Activated CD4-positive, alpha-beta T cell treated with anti-CD3 and anti-CD28 coated beads, Interleukin-2, amount 50 U/mL, for 4 hours (primary cell): ENCODE measurements at regions not wholly inside any gene's neighbourhood (a gene's known extent, or its start where the extent isn't known, plus 50 kb on each side); places are given as distances from the start of the nearest gene placed in this dataset.
"Not testable (repeated sequence)": the region's sequence is repeated elsewhere in the genome, so short reads cannot be mapped to it uniquely, and the experiment has no call there.

Experiments
- DNase-seq, 2 experiments: peaks; one replicate each; pipeline ENCODE4 v3.0.0-alpha.2; 2020

DNA sequence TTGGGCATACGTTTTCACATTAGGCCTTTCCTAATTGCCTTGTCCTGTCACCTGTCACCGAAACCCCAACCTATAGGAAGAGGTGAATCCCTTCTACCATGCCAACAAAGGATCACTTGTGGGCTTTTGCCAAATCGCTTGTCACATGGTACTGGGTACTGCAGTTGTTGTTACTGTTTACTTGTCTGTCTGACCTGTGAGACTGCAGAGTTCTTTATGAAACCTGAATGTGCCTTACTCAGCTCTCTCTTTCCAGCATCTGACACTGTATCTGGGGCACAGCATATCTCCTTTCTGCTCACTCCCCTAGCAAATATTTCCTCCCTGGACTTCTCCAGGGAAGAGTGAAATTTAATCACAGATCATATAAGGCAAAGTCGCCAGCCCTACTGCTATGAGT lies 1272.4 kb downstream of the CDH8 start:
- DNase-seq, result no peak

- no peak for DNase-seq
Measured at GRCh38 chr16:60755907-60756306, 1280.3 kb downstream of the CDH8 start.

DNA sequence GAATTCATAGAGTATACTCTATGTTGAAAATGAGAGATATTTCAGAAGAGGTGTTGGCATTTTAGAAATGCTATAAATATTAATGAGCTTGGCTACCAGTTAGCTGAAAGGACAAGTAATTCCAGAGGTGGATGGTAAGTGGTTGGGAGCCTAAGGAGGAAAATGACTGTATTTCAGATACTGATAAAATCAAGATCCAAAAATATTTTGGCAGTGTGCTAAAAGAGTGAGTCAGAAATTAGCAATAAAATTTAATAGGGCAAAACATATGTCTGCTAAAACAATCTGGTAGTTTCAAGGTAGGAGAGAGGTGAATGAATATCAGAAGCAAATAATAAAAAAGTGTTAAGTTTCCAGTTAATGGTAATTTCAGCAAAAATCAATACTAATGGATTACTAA lies 1287.9 kb downstream of the CDH8 start:
- no peak for DNase-seq

- DNase-seq, result no peak
Measured at GRCh38 chr16:60744198-60744597, 1292.0 kb downstream of the CDH8 start.

DNA sequence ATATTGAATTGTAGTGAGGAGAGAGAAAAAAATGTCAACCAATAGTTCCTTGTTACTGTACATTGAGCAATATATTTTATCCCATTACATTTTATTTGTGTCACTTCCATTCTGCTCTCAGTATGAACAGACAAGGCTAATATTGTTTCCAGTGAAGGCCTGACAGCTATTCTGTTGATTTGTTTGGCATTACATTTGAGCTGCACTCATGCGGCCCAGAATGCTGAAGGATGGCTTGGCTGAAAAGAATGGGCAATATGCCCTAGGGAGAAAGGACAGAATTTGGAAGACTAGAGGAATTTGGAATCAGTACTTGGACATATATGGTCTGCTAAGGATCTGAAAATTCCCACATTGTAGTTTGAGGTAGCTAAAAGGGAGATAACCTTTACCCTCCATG lies 1294.4 kb downstream of the CDH8 start:
- no peak for DNase-seq

DNA sequence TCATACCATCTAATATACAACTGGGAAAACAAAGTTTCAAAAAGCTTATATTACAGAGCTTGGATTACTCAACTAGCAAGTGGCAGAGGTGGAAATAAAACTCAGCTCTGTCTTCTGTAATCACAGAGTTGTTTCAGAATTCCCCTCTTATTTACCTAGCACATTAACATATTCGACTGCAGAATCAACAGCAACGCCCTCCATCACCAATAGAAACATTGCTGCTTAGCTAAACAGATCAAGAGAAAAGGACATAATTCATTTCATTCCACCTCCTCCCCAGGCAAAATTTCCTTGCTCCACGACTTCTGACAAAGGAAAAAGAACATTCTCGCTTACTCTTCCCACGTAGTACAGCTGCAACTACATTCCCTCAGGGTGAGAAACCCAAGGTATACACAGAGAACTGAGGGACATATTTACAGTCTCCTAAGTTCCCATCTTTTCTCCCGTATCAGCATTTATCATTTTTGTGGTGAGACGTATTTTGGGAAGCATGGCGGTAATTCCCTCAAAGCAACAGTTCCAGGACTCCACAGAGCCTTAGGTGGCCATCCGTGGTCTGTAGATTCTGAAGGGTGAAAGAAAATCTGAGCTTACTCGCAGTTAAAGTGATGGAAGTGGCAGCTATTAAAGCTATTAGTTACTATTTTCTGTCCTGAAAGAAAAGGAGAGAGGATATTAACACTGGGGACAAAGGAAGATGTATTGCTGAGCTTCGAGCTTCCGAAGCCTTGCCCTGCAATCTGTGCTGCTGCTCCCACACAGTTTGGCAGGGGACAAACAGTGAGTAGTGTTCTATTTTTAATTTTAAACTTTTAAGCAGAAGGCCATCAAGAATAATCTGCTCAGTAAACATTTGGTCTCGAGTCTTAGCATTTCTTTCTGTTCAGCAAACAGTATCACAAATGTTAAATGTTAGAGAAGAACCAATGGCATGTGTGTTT lies 1296.2 kb downstream of the CDH8 start:
- no peak for DNase-seq

DNA sequence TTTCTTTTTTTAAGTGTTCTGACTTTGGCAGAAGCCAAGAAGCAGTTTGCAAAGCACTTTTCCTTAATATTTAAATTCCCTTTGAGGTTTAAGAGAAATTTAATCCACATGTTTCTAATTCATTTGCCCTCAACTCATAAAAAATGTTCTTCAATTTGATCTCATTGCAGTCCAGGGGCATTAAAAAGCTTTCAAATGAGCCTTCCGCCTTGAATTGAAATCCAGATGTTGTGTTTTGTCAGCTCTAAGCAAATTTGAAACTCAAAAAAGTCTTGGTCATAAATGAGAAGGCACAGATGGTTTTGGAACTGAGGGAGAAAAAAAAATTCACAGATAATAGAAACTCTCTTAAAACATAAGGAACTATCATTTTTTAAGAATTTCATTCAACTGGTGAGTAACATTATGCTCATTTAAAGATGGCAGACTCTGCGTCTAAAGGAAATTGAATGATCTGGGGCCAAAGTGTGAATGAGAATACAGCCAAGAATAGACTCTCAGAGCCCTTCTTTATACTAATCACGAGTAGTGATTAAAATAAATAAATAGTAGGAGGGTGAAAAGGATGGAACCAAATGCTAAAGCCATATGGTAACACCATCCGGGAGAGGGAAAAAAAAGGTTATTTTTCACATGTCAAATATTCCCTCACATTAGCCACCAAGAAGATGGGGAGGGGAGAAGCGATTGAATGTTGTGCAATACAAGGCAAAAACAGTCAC lies 1304.7 kb downstream of the CDH8 start:
- DNase-seq, result no peak

DNA sequence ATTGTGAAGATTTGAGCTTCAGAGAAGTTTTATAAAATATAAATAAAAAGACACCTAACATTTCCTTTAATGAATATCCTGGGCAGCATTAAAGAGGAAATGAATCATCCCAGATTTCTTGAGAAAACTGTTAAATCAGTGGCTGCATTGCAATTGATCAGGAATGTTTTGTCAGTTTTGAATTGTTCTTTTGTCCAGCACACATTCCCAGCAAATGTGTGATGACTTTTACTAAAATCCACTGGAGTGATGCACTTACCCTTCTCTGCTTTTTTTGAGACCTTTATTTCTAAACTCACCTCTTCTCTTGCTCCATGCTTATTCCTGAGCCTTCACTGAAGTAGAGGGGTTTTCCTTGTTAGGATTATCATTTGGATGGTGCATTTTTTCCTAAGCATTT lies 1307.2 kb downstream of the CDH8 start:
- DNase-seq, result no peak

DNA sequence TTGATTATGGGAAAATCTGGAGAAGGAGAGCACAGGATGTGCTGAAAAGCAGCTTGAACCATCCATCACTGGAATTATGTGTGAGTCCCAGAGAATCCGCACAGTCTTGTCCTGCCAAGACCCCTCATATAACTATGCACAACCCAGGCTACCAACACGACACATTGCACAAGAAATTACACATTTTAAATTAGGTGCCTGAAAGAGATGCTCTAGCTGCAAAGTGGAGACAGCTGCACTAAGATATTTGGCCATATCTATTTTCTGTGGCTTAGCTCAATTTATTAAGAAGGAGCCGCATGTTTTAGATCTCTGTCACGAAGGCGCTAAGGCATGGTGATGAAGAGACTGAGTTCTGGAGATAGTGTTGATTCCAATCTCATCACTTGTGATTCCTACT lies 1308.4 kb downstream of the CDH8 start:
- no peak for DNase-seq

DNA sequence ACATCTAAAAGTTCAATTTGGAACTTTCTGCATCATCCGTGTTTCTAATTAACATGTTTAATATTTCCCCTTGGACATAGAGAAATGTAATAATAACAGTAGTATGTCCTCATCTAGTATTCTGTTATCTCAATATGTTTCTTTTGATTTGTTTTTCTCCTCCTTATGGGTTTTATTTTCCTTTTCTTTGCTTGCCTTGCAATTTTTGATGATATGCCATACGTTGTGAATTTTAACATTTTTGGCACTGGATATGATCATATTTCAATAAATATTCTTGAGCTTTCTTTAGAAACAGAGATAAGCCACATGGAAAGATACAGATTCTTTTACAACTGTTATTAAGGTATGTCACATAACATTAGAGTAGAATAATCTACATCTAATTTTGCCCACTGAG lies 1316.2 kb downstream of the CDH8 start:
- no peak for DNase-seq

- DNase-seq, result no peak
Measured at GRCh38 chr16:60717808-60718207, 1318.4 kb downstream of the CDH8 start.

DNA sequence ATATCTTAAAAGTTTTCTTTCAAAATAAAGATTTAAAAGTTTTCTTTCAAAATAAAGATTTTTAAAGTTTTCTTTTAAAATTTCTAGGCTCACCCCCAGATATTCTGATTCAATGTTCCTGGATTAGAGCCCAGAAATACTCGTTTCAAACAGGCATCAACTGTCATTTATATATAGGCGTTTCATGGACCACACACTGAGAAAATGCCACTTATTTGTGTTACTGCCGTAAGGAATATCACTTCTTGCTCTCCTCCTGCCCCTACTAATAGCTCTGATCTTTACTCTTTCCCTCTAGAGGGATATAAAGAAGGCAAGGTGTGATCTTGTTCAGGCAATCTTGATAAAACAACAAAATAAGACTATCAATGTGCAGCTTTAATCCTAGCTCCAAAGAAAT lies 1324.1 kb downstream of the CDH8 start:
- no peak for DNase-seq

GRCh38 chr16:60704726-60705125 lies 1331.5 kb downstream of the CDH8 start:
- no peak for DNase-seq

GRCh38 chr16:60703096-60703495 lies 1333.1 kb downstream of the CDH8 start:
- DNase-seq, result no peak

GRCh38 chr16:60686824-60687223 lies 1349.4 kb downstream of the CDH8 start:
- no peak for DNase-seq

DNA sequence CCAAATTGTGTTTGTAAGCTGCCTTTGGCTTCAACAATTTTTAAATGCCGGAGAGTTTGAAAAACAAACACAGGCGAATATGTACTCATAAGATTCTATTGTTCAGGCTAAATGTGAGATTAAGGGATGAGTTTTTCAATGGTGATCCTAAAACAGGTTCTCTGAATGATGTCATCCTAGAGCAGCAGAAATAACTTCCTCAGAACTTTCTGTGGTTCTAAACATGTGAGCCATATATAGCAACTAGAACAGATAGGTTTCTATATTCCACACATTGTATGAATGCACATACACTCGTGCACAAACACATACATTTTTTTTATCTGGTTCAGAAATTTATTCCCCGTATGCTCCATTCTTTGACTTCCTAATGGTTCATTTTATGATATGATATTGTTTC lies 1352.2 kb downstream of the CDH8 start:
- no peak for DNase-seq

DNA sequence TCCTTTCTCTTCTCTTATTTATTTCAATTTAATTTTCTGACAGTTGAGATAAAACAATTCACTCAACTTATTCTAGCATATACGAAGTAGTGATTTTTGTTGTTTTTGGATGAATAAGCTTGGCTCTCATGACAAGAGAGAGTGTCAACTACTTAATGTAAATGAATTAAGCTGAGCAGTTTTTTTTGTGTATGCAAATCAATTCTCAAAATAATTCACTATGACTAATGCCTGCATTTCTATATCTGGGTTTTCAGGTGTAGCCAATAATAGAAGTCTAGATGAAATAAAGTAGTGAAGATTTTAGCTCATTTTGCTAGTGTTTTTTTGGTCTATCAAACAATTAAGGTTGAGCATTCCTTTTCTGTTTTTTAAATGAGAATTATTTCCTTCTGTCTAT lies 1354.0 kb downstream of the CDH8 start:
- no peak for DNase-seq

DNA sequence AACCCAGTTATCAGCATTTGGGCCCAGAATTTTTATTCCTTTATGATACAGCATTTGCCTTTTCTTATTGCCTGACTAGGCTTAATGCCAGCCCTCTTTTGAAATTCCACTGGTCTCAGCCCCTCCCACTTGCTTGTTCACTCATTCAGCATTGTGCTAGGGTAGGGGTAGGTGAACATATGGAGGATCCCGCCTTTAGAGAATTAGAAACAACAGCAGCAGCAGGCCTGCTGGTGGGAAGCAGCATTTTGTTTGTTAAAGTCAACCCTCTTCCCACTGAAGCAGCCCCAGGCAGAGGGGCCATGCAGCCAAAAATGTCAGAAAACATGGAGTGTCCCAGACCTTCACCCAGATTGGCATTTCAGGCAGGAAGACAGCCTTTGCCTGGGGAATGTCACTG lies 1355.2 kb downstream of the CDH8 start:
- no peak for DNase-seq

GRCh38 chr16:60675022-60675421 lies 1361.2 kb downstream of the CDH8 start:
- no peak for DNase-seq

DNA sequence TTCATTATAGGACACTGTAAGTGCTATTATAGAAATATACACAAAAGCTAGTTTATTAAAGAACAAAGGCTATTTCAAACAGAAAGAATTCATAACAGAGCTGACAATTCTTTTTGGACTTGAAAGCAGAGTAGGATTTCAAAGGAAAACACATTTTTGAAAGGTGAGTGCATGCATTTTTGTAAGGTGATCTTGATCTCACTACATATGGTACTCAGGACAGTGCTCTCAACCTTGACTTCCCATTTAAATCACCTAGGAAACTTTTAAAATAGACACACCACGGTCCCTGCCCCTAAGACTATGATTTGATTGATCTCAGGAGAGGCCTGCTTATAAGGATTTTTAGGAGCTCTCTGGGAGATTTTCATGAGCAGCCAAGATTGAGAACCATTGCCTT lies 1362.0 kb downstream of the CDH8 start:
- no peak for DNase-seq

GRCh38 chr16:60655514-60656153 lies 1380.6 kb downstream of the CDH8 start:
- DNase-seq, result no peak

- no peak for DNase-seq
Measured at GRCh38 chr16:60651346-60651745, 1384.9 kb downstream of the CDH8 start.

- no peak for DNase-seq
Measured at GRCh38 chr16:60648290-60648689, 1387.9 kb downstream of the CDH8 start.

DNA sequence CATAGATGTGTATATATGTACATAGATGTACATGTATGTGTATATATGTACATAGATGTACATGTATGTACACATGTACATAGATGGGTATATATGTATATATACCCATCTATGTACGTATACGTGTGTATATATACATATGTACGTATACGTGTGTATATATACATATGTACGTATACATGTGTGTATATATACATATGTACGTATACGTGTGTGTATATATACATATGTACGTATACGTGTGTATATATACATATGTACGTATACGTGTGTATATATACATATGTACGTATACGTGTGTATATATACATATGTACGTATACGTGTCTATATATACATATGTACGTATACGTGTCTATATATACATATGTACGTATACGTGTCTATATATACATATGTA lies 1388.8 kb downstream of the CDH8 start:
- DNase-seq, result not testable (repeated sequence)
